Activated B cell treated with CpG ODN at 0.5 μM for 24 hours (primary cell): ENCODE measurements at regions not wholly inside any gene's neighbourhood (a gene's known extent, or its start where the extent isn't known, plus 50 kb on each side); places are given as distances from the start of the nearest gene placed in this dataset.
"Not testable (repeated sequence)": the region's sequence is repeated elsewhere in the genome, so short reads cannot be mapped to it uniquely, and the experiment has no call there.

Source experiments
- ATAC-seq: fragments of 200-7000 bp; cut with Tn5 transposase; one replicate; pipeline ENCODE4 v1.10.0; 2021; ENCODE audit warnings: low read depth, mild to moderate bottlenecking, moderate library complexity
- CTCF ChIA-PET: fragments of 350-600 bp; sonication (Branson Sonifier 250); formaldehyde crosslinking; loops from one replicate; lab custom pipeline; 2021; ENCODE audit warnings: antibody characterized with exemption; lab: Charles Lee
- POLR2A ChIA-PET: fragments of 350-600 bp; sonication (Branson Sonifier 250); formaldehyde crosslinking; loops from one replicate; lab custom pipeline; 2021; ENCODE audit warnings: antibody characterized with exemption; lab: Charles Lee
- DNase-seq: peaks from one replicate; pipeline ENCODE4 v3.0.0; 2022
- H3K27ac Mint-ChIP-seq: one replicate; pipeline ENCODE4 v1.8.0; 2020; ENCODE audit warnings: mixed read lengths
- H3K27me3 Mint-ChIP-seq: one replicate; pipeline ENCODE4 v1.8.0; 2021; ENCODE audit warnings: mixed read lengths
- H3K36me3 Mint-ChIP-seq: one replicate; pipeline ENCODE4 v1.8.0; 2021; ENCODE audit warnings: low read depth, mixed read lengths
- H3K4me1 Mint-ChIP-seq: one replicate; pipeline ENCODE4 v1.8.0; 2021; ENCODE audit warnings: mixed read lengths
- H3K4me3 Mint-ChIP-seq: one replicate; pipeline ENCODE4 v1.8.0; 2020; ENCODE audit warnings: mild to moderate bottlenecking, mixed read lengths
- H3K9me3 Mint-ChIP-seq: one replicate; pipeline ENCODE4 v1.8.0; 2020; ENCODE audit warnings: mixed read lengths
- intact Hi-C: fragments of 100-400 bp; cut with micrococcal nuclease; formaldehyde crosslinking; loops from one replicate; pipeline ENCODE4 v1.15.1; 2024
- TF ChIP-seq, protein P1 (sequence below): fragments of 200-600 bp; IDR thresholded peaks from one replicate; pipeline ENCODE4 v1.8.0; 2022; ENCODE audit warnings: antibody characterized with exemption, mild to moderate bottlenecking

- Mint-ChIP-seq H3K27me3 (no peaks in the 10 kb centered on the region), H3K27ac (no peak overlapping the region), H3K4me1 (no peaks in the 10 kb centered on the region), H3K9me3 (peaks cover 2% of the 10 kb centered on the region), H3K36me3 (no peaks in the 10 kb centered on the region), H3K4me3 (no peak overlapping the region)
- ATAC-seq (no peak), DNase-seq (no peak)
- TF ChIP-seq, protein P1, sequence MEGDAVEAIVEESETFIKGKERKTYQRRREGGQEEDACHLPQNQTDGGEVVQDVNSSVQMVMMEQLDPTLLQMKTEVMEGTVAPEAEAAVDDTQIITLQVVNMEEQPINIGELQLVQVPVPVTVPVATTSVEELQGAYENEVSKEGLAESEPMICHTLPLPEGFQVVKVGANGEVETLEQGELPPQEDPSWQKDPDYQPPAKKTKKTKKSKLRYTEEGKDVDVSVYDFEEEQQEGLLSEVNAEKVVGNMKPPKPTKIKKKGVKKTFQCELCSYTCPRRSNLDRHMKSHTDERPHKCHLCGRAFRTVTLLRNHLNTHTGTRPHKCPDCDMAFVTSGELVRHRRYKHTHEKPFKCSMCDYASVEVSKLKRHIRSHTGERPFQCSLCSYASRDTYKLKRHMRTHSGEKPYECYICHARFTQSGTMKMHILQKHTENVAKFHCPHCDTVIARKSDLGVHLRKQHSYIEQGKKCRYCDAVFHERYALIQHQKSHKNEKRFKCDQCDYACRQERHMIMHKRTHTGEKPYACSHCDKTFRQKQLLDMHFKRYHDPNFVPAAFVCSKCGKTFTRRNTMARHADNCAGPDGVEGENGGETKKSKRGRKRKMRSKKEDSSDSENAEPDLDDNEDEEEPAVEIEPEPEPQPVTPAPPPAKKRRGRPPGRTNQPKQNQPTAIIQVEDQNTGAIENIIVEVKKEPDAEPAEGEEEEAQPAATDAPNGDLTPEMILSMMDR, result no peak
- intact Hi-C loops, result no loop called here
- ChIA-PET POLR2A (no interaction called here), CTCF (no interaction called here)
Measured at GRCh38 chr15:96487245-96487644, 156.7 kb downstream of the NR2F2 start.

GRCh38 chr15:96491066-96491699 lies 160.7 kb downstream of the NR2F2 start:
- intact Hi-C loops, H3K4me1 Mint-ChIP-seq, DNase-seq, H3K36me3 Mint-ChIP-seq, H3K27me3 Mint-ChIP-seq, ATAC-seq, H3K4me3 Mint-ChIP-seq, POLR2A ChIA-PET, CTCF ChIA-PET, H3K27ac Mint-ChIP-seq, H3K9me3 Mint-ChIP-seq: not testable (repeated sequence)

GRCh38 chr15:96491700-96492644 lies 161.5 kb downstream of the NR2F2 start:
- H3K36me3 Mint-ChIP-seq, CTCF ChIA-PET, H3K4me1 Mint-ChIP-seq, H3K27me3 Mint-ChIP-seq, H3K9me3 Mint-ChIP-seq, H3K27ac Mint-ChIP-seq, intact Hi-C loops, POLR2A ChIA-PET, ATAC-seq, DNase-seq, H3K4me3 Mint-ChIP-seq: not testable (repeated sequence)

GRCh38 chr15:96494505-96494904 lies 164.0 kb downstream of the NR2F2 start:
- DNase-seq (no peak), ATAC-seq (no peak)
- TF ChIP-seq, protein P1, result no peak
- intact Hi-C loops, result no loop called here
- H3K9me3 Mint-ChIP-seq, result peaks cover 7% of the 10 kb centered on the region
- ChIA-PET CTCF (no interaction called here), POLR2A (no interaction called here)
- no peaks in the 10 kb centered on the region for H3K36me3 Mint-ChIP-seq
- no peak overlapping the region for H3K4me3 Mint-ChIP-seq
- H3K4me1 Mint-ChIP-seq, result no peaks in the 10 kb centered on the region
- no peak overlapping the region for H3K27ac Mint-ChIP-seq
- no peaks in the 10 kb centered on the region for H3K27me3 Mint-ChIP-seq

- Mint-ChIP-seq H3K9me3 (peaks cover 7% of the 10 kb centered on the region), H3K4me3 (no peak overlapping the region), H3K27me3 (no peaks in the 10 kb centered on the region), H3K4me1 (no peaks in the 10 kb centered on the region), H3K27ac (no peak overlapping the region), H3K36me3 (no peaks in the 10 kb centered on the region)
- POLR2A ChIA-PET, result no interaction called here
- ATAC-seq, result no peak
- TF ChIP-seq, protein P1, result no peak
- intact Hi-C loops, result no loop called here
- CTCF ChIA-PET, result no interaction called here
- DNase-seq, result no peak
Measured at GRCh38 chr15:96495386-96495785, 164.9 kb downstream of the NR2F2 start.

- Mint-ChIP-seq H3K27ac (no peak overlapping the region), H3K36me3 (no peaks in the 10 kb centered on the region), H3K4me3 (no peak overlapping the region), H3K27me3 (no peaks in the 10 kb centered on the region), H3K4me1 (no peaks in the 10 kb centered on the region), H3K9me3 (peaks cover 5% of the 10 kb centered on the region)
- CTCF ChIA-PET, result no interaction called here
- POLR2A ChIA-PET, result no interaction called here
- no peak for DNase-seq
- TF ChIP-seq, protein P1, result no peak
- ATAC-seq, result no peak
- intact Hi-C loops, result no loop called here
Measured at GRCh38 chr15:96497951-96498350, 167.5 kb downstream of the NR2F2 start.
